ENCODE measurements at regions not wholly inside any gene's neighbourhood (a gene's known extent, or its start where the extent isn't known, plus 50 kb on each side); places are given as distances from the start of the nearest gene placed in this dataset.

- H3K36me3 ChIP-seq (ENCODE audit: control insufficient read depth in 2 of 2, insufficient read depth in 2 of 2, low read length in 2 of 2): no peaks in the 10 kb centered on the region
- H3K27me3 ChIP-seq (ENCODE audit: control insufficient read depth in 1 of 2, insufficient read depth in 2 of 2, low read length in 2 of 2): no peaks in the 10 kb centered on the region
- H3K4me1 ChIP-seq (ENCODE audit: control insufficient read depth, insufficient read depth, low read length): no peaks in the 10 kb centered on the region
- no peak overlapping the region for H3K9ac ChIP-seq (ENCODE audit: low read length in 2 of 2)
- H3K9me3 ChIP-seq (ENCODE audit: control insufficient read depth in 2 of 2, low read length in 2 of 2): no peaks in the 10 kb centered on the region
- no peak overlapping the region for H3K27ac ChIP-seq (ENCODE audit: low read length)
- H3K4me3 ChIP-seq (ENCODE audit: low read length in 2 of 2): no peak overlapping the region
Measured at GRCh38 chr10:3544561-3544960, 240.4 kb downstream of the KLF6 start.

DNA sequence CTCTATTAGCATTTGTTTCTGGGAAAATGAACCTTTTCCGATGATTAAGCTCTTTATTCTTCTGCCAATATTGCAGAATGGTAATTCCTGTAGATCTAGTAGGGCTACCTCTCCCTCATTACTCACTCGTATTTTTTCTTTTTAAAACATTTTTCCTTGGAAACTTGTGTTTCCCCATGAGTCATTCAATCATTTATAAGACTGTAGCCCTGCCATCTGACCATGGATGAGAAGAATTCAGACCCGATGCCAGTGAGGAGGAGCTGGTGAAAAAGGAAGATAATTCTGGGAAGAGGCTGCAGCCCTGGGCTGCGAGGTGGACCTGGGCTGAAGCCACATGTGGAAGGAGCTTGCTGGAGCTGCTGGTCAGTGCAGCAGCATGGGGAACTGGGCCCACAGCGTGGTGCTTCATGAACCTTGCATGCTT, 242.8 kb downstream of the KLF6 start:
- Histone ChIP-seq H3K27ac (ENCODE audit: low read length) (no peak overlapping the region), H3K4me1 (ENCODE audit: control insufficient read depth, insufficient read depth, low read length) (peaks cover 11% of the 10 kb centered on the region), H3K9me3 (ENCODE audit: control insufficient read depth in 2 of 2, low read length in 2 of 2) (no peaks in the 10 kb centered on the region), H3K36me3 (ENCODE audit: control insufficient read depth in 2 of 2, insufficient read depth in 2 of 2, low read length in 2 of 2) (no peaks in the 10 kb centered on the region), H3K9ac (ENCODE audit: low read length in 2 of 2) (no peak overlapping the region), H3K27me3 (ENCODE audit: control insufficient read depth in 1 of 2, insufficient read depth in 2 of 2, low read length in 2 of 2) (no peaks in the 10 kb centered on the region), H3K4me3 (ENCODE audit: low read length in 2 of 2) (no peak overlapping the region)

- H3K9ac ChIP-seq (ENCODE audit: low read length in 2 of 2): no peak overlapping the region
- no peaks in the 10 kb centered on the region for H3K9me3 ChIP-seq (ENCODE audit: control insufficient read depth in 2 of 2, low read length in 2 of 2)
- no peaks in the 10 kb centered on the region for H3K27me3 ChIP-seq (ENCODE audit: control insufficient read depth in 1 of 2, insufficient read depth in 2 of 2, low read length in 2 of 2)
- H3K27ac ChIP-seq (ENCODE audit: low read length): no peak overlapping the region
- peaks cover 11% of the 10 kb centered on the region for H3K4me1 ChIP-seq (ENCODE audit: control insufficient read depth, insufficient read depth, low read length)
- no peak overlapping the region for H3K4me3 ChIP-seq (ENCODE audit: low read length in 2 of 2)
- H3K36me3 ChIP-seq (ENCODE audit: control insufficient read depth in 2 of 2, insufficient read depth in 2 of 2, low read length in 2 of 2): no peaks in the 10 kb centered on the region
Measured at GRCh38 chr10:3539696-3540383, 245.2 kb downstream of the KLF6 start.

- Histone ChIP-seq H3K27ac (ENCODE audit: low read length) (peak overlapping the region; percentile 37), H3K9ac (ENCODE audit: low read length in 2 of 2) (no peak overlapping the region), H3K4me1 (ENCODE audit: control insufficient read depth, insufficient read depth, low read length) (peaks cover 11% of the 10 kb centered on the region), H3K27me3 (ENCODE audit: control insufficient read depth in 1 of 2, insufficient read depth in 2 of 2, low read length in 2 of 2) (no peaks in the 10 kb centered on the region), H3K9me3 (ENCODE audit: control insufficient read depth in 2 of 2, low read length in 2 of 2) (no peaks in the 10 kb centered on the region), H3K36me3 (ENCODE audit: control insufficient read depth in 2 of 2, insufficient read depth in 2 of 2, low read length in 2 of 2) (no peaks in the 10 kb centered on the region), H3K4me3 (ENCODE audit: low read length in 2 of 2) (peak overlapping the region in 1 of 2 donors; percentile 29)
Measured at GRCh38 chr10:3538656-3539531, 246.1 kb downstream of the KLF6 start.

- H3K36me3 ChIP-seq (ENCODE audit: control insufficient read depth in 2 of 2, insufficient read depth in 2 of 2, low read length in 2 of 2): no peaks in the 10 kb centered on the region
- H3K9ac ChIP-seq (ENCODE audit: low read length in 2 of 2): no peak overlapping the region
- no peaks in the 10 kb centered on the region for H3K27me3 ChIP-seq (ENCODE audit: control insufficient read depth in 1 of 2, insufficient read depth in 2 of 2, low read length in 2 of 2)
- H3K4me3 ChIP-seq (ENCODE audit: low read length in 2 of 2): no peak overlapping the region
- no peak overlapping the region for H3K27ac ChIP-seq (ENCODE audit: low read length)
- H3K9me3 ChIP-seq (ENCODE audit: control insufficient read depth in 2 of 2, low read length in 2 of 2): no peaks in the 10 kb centered on the region
- H3K4me1 ChIP-seq (ENCODE audit: control insufficient read depth, insufficient read depth, low read length): peaks cover 11% of the 10 kb centered on the region
Measured at GRCh38 chr10:3538291-3538655, 246.7 kb downstream of the KLF6 start.

DNA sequence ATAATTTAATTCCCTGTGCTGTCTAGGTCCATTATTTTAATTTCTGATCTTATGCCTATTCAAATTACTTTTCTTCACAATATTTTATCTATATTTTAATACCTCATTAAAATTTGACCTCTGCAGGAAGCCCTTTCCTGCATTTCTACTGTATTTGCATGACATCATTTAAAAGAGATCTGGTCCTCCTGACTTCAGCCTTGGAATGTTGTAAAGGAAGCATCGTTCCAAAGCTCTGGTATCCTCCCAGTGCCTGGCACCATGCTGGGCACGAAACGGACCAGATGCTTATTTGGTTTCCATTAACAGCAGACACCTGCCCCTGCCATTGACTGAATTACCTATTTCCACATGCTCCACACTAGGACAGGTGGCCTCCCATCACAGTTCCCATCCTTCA, 247.5 kb downstream of the KLF6 start:
- peaks cover 11% of the 10 kb centered on the region for H3K4me1 ChIP-seq (ENCODE audit: control insufficient read depth, insufficient read depth, low read length)
- H3K9me3 ChIP-seq (ENCODE audit: control insufficient read depth in 2 of 2, low read length in 2 of 2): no peaks in the 10 kb centered on the region
- H3K36me3 ChIP-seq (ENCODE audit: control insufficient read depth in 2 of 2, insufficient read depth in 2 of 2, low read length in 2 of 2): no peaks in the 10 kb centered on the region
- no peak overlapping the region for H3K27ac ChIP-seq (ENCODE audit: low read length)
- no peaks in the 10 kb centered on the region for H3K27me3 ChIP-seq (ENCODE audit: control insufficient read depth in 1 of 2, insufficient read depth in 2 of 2, low read length in 2 of 2)
- no peak overlapping the region for H3K9ac ChIP-seq (ENCODE audit: low read length in 2 of 2)
- H3K4me3 ChIP-seq (ENCODE audit: low read length in 2 of 2): no peak overlapping the region

- Histone ChIP-seq H3K4me3 (ENCODE audit: low read length in 2 of 2) (no peak overlapping the region), H3K27ac (ENCODE audit: low read length) (no peak overlapping the region), H3K27me3 (ENCODE audit: control insufficient read depth in 1 of 2, insufficient read depth in 2 of 2, low read length in 2 of 2) (no peaks in the 10 kb centered on the region), H3K4me1 (ENCODE audit: control insufficient read depth, insufficient read depth, low read length) (peaks cover 11% of the 10 kb centered on the region), H3K9me3 (ENCODE audit: control insufficient read depth in 2 of 2, low read length in 2 of 2) (no peaks in the 10 kb centered on the region), H3K36me3 (ENCODE audit: control insufficient read depth in 2 of 2, insufficient read depth in 2 of 2, low read length in 2 of 2) (no peaks in the 10 kb centered on the region), H3K9ac (ENCODE audit: low read length in 2 of 2) (no peak overlapping the region)
Measured at GRCh38 chr10:3535001-3535400, 250.0 kb downstream of the KLF6 start.

DNA sequence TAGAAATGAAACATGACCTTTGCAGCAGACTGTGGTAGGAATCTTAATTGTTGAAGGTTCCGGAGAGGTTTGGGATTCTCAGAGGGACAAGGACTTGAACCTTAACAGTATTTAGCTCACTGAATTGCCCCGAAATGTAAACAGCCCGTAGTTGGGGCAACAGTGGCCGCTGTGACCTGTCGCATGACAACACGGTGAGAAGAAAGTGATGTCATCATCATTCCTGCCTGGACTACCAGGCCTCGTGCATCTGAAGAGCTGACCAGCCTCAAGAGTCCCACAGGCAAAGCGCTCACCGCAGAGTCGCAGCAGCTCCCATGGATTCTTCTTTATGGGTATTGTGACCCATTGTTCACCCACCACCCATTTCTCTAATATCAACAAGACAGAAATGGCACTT, 250.6 kb downstream of the KLF6 start:
- no peaks in the 10 kb centered on the region for H3K36me3 ChIP-seq (ENCODE audit: control insufficient read depth in 2 of 2, insufficient read depth in 2 of 2, low read length in 2 of 2)
- H3K27me3 ChIP-seq (ENCODE audit: control insufficient read depth in 1 of 2, insufficient read depth in 2 of 2, low read length in 2 of 2): no peaks in the 10 kb centered on the region
- H3K9me3 ChIP-seq (ENCODE audit: control insufficient read depth in 2 of 2, low read length in 2 of 2): no peaks in the 10 kb centered on the region
- no peak overlapping the region for H3K27ac ChIP-seq (ENCODE audit: low read length)
- no peak overlapping the region for H3K9ac ChIP-seq (ENCODE audit: low read length in 2 of 2)
- no peak overlapping the region for H3K4me3 ChIP-seq (ENCODE audit: low read length in 2 of 2)
- peaks cover 10% of the 10 kb centered on the region for H3K4me1 ChIP-seq (ENCODE audit: control insufficient read depth, insufficient read depth, low read length)

- H3K9ac ChIP-seq (ENCODE audit: low read length in 2 of 2): no peak overlapping the region
- H3K27ac ChIP-seq (ENCODE audit: low read length): no peak overlapping the region
- H3K27me3 ChIP-seq (ENCODE audit: control insufficient read depth in 1 of 2, insufficient read depth in 2 of 2, low read length in 2 of 2): no peaks in the 10 kb centered on the region
Measured at GRCh38 chr10:3533296-3533695, 251.7 kb downstream of the KLF6 start.

DNA sequence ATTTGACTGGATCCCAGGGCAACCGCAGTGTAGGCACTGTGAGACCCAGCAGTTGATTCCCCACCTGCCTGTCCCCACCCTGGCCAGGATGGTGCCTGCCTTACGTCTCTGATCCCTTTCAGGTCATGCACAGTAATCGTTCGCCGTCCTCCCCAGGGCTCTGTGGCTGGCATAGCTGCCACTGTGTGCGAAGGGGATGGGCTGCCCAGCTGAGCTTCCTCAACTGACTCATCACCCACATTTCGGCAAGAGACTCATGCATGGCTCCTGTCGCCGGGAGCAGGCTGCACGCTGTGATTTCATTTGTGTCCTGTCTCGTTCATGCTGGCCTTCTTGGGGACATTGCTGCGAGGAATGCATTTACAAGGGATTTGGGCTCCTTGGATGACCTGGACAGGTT, 252.4 kb downstream of the KLF6 start:
- Histone ChIP-seq H3K4me3 (ENCODE audit: low read length in 2 of 2) (no peak overlapping the region), H3K9me3 (ENCODE audit: control insufficient read depth in 2 of 2, low read length in 2 of 2) (no peaks in the 10 kb centered on the region), H3K27ac (ENCODE audit: low read length) (no peak overlapping the region), H3K4me1 (ENCODE audit: control insufficient read depth, insufficient read depth, low read length) (no peaks in the 10 kb centered on the region), H3K9ac (ENCODE audit: low read length in 2 of 2) (no peak overlapping the region), H3K27me3 (ENCODE audit: control insufficient read depth in 1 of 2, insufficient read depth in 2 of 2, low read length in 2 of 2) (no peaks in the 10 kb centered on the region), H3K36me3 (ENCODE audit: control insufficient read depth in 2 of 2, insufficient read depth in 2 of 2, low read length in 2 of 2) (no peaks in the 10 kb centered on the region)

More at GRCh38 chr10:3533296-3533695, 251.7 kb downstream of the KLF6 start:
- Histone ChIP-seq H3K4me1 (ENCODE audit: control insufficient read depth, insufficient read depth, low read length) (peaks cover 2% of the 10 kb centered on the region), H3K4me3 (ENCODE audit: low read length in 2 of 2) (no peak overlapping the region), H3K36me3 (ENCODE audit: control insufficient read depth in 2 of 2, insufficient read depth in 2 of 2, low read length in 2 of 2) (no peaks in the 10 kb centered on the region), H3K9me3 (ENCODE audit: control insufficient read depth in 2 of 2, low read length in 2 of 2) (no peaks in the 10 kb centered on the region)

DNA sequence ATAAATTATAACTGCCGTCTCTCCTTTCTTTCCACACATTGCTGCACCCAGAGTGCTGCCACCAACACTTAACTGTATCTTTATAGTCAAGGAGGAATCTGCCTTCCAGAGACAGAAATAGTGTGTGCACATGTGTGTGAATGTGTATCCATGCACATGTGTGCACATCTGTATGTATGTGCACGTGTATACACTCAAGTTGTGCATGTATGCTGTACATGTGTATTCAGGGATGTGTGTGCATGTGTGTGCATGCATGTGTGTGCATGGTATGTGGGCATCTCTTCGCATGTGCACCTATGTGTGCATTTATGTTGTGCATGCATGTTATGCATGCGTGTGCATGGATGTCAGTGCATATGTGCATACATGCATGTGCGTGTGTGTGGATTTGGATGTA, 253.3 kb downstream of the KLF6 start:
- H3K9ac ChIP-seq (ENCODE audit: low read length in 2 of 2): no peak overlapping the region
- no peaks in the 10 kb centered on the region for H3K4me1 ChIP-seq (ENCODE audit: control insufficient read depth, insufficient read depth, low read length)
- no peak overlapping the region for H3K27ac ChIP-seq (ENCODE audit: low read length)
- H3K4me3 ChIP-seq (ENCODE audit: low read length in 2 of 2): no peak overlapping the region
- H3K9me3 ChIP-seq (ENCODE audit: control insufficient read depth in 2 of 2, low read length in 2 of 2): no peaks in the 10 kb centered on the region
- H3K27me3 ChIP-seq (ENCODE audit: control insufficient read depth in 1 of 2, insufficient read depth in 2 of 2, low read length in 2 of 2): no peaks in the 10 kb centered on the region
- H3K36me3 ChIP-seq (ENCODE audit: control insufficient read depth in 2 of 2, insufficient read depth in 2 of 2, low read length in 2 of 2): no peaks in the 10 kb centered on the region
